ENCODE measurements at regions not wholly inside any gene's neighbourhood (a gene's known extent, or its start where the extent isn't known, plus 50 kb on each side); places are given as distances from the start of the nearest gene placed in this dataset.

DNA sequence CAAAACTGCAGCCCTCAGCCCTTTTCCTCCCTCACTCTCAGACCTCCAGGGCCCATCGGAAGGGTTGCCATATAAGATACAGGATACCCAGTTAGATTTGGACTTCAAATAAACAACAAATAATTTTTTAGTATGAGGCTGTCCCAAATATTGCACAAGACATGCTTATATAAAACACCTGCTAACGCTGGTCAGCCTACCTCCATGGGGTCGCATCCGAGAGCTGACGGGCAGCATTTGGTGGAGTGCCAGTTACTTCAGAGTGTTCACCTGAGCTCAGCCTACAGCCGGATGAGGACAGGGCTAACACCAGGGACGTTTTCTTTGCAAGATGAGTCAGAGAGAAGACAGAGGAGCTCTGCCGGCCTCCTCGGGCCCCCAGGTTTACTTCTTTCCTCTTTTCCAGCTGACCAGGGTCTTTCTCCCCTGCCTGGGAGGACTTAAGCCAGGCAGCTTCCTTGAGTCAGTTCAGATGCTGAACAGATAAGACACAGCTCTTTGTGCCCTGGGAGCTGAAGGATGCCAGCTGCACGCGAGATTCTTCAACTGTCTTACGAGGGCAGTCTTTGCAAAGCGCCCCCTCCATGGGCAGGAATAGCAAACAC is 141.2 kb upstream of the KCNG1 start:
- in situ Hi-C loops (cut with HindIII; ENCODE audit: low sequenced_read_pairs): no loop called here
- TF ChIP-seq, protein P1, sequence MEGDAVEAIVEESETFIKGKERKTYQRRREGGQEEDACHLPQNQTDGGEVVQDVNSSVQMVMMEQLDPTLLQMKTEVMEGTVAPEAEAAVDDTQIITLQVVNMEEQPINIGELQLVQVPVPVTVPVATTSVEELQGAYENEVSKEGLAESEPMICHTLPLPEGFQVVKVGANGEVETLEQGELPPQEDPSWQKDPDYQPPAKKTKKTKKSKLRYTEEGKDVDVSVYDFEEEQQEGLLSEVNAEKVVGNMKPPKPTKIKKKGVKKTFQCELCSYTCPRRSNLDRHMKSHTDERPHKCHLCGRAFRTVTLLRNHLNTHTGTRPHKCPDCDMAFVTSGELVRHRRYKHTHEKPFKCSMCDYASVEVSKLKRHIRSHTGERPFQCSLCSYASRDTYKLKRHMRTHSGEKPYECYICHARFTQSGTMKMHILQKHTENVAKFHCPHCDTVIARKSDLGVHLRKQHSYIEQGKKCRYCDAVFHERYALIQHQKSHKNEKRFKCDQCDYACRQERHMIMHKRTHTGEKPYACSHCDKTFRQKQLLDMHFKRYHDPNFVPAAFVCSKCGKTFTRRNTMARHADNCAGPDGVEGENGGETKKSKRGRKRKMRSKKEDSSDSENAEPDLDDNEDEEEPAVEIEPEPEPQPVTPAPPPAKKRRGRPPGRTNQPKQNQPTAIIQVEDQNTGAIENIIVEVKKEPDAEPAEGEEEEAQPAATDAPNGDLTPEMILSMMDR (IDR thresholded peaks at IDR 0.05; ENCODE audit: low read depth, low read length, missing control alignments): no peak
- H3K4me3 ChIP-seq (ENCODE audit: low read depth, low read length): no peak overlapping the region
- DNase-seq (ENCODE audit: low read depth): no peak

DNA sequence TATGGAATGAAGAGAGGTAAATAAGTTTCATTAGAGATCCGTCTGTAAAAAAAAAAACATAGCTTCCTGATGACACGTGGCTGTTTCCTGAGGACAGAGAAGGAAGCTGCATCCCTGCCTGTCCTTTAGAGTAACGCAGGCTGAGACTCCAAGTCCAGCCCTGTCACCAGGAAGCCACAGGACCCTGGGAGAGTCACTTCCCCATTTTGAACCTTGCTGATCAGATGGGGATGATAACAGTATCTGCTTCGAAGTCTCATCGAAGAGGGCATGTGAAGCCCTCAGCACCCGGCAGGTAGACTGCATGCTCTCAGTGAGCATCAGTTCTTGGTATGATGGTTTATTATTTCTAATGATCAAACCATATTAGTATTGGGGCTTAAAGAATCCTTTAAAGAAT is 139.1 kb upstream of the KCNG1 start:
- H3K4me3 ChIP-seq (ENCODE audit: low read depth, low read length): no peak overlapping the region
- TF ChIP-seq, protein P1 (IDR thresholded peaks at IDR 0.05; ENCODE audit: low read depth, low read length, missing control alignments): no peak
- DNase-seq (ENCODE audit: low read depth): no peak
- in situ Hi-C loops (cut with HindIII; ENCODE audit: low sequenced_read_pairs): no loop called here

DNA sequence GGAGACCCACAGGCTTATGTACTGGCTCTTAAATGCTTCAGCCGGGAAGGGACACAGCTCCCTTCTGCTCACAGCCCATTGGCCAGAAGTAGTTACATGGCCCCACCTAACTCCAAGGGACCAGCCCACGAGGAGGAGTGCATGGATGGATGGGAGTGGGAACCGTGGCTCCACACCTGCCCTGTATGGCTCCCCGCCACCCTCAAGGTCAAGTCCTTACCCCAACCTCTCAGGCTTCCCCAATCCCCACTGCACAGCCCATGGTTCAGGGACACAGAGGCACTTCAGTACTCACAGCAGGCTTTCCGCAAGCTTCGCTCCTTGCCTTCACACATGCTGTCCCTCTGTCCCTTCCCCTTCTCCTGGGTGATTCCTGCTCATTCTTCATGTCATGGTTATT is 137.9 kb upstream of the KCNG1 start:
- in situ Hi-C loops (cut with HindIII; ENCODE audit: low sequenced_read_pairs): no loop called here
- no peak overlapping the region for H3K4me3 ChIP-seq (ENCODE audit: low read depth, low read length)
- TF ChIP-seq, protein P1 (IDR thresholded peaks at IDR 0.05; ENCODE audit: low read depth, low read length, missing control alignments): no peak
- no peak for DNase-seq (ENCODE audit: low read depth)

DNA sequence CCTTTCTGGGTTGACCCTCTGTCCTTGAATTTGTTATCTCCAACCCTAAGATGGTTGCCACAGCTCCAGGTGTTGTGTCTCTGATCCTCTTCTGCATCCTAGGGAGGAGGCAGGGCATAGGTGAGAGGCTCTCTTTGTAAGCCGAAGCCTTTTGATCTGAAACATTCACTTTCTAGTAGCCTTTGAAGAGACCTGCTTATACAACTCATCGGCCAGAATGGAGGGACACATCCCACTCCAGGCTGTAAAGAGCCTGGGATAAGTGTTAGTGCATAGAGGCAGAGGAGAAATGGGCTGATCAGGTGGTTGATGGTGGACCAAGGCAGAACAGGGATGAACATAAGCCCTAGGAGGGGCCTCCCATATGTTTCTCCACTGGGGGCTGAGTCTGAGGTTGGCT is 137.1 kb upstream of the KCNG1 start:
- no peak overlapping the region for H3K4me3 ChIP-seq (ENCODE audit: low read depth, low read length)
- DNase-seq (ENCODE audit: low read depth): no peak
- in situ Hi-C loops (cut with HindIII; ENCODE audit: low sequenced_read_pairs): loop anchor here (5.0 kb wide), 1 partner anchor 43 kb away; no protein-coding TSS in a partner anchor
- TF ChIP-seq, protein P1 (IDR thresholded peaks at IDR 0.05; ENCODE audit: low read depth, low read length, missing control alignments): no peak

DNA sequence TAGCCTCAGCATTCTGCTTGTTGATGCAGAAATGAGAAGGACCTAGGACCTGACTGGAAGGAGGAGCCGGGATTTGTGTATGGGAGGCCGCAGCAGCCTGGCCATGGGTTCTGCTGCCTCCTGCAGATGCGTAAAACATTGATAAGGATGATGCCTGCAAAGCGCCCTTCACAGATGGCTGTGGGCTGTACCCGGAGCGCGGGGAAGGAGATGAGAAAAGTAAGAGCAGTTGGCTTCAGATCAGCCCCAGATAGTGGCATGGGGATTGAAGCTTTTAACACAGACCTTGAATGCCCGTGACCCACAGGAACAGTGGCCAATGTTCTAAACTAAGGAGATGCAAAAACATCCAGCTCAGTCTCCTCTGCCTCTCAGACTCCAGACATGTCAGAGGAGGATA is 136.4 kb upstream of the KCNG1 start:
- H3K4me3 ChIP-seq (ENCODE audit: low read depth, low read length): no peak overlapping the region
- TF ChIP-seq, protein P1 (IDR thresholded peaks at IDR 0.05; ENCODE audit: low read depth, low read length, missing control alignments): no peak
- in situ Hi-C loops (cut with HindIII; ENCODE audit: low sequenced_read_pairs): loop anchor here (5.0 kb wide), 1 partner anchor 42 kb away; no protein-coding TSS in a partner anchor
- DNase-seq (ENCODE audit: low read depth): no peak

DNA sequence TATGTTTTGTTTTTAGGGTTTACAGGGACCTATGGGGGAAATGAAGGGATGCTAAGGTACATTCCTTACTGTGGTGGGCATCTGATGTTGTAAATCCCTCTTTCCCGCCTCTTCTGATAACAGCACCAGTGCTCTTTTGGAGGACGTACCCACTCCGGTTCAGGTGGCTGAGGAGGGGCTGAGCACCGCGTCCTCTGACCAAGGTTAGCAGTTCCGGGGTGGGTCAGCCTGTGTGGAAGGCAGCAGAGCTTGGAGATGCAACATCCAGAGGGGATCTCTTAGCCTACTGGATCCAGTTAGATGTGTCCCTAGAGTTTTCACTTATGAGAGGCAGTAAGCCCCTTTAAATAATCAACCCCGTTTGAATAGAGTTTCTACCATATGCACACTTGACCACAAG is 135.3 kb upstream of the KCNG1 start:
- TF ChIP-seq, protein P1 (IDR thresholded peaks at IDR 0.05; ENCODE audit: low read depth, low read length, missing control alignments): no peak
- H3K4me3 ChIP-seq (ENCODE audit: low read depth, low read length): no peak overlapping the region
- DNase-seq (ENCODE audit: low read depth): no peak
- in situ Hi-C loops (cut with HindIII; ENCODE audit: low sequenced_read_pairs): loop anchor here (5.0 kb wide), 1 partner anchor 41 kb away; no protein-coding TSS in a partner anchor

All from astrocyte of the cerebellum (primary cell).